GM12864 (cell line): ENCODE measurements at regions not wholly inside any gene's neighbourhood (a gene's known extent, or its start where the extent isn't known, plus 50 kb on each side); places are given as distances from the start of the nearest gene placed in this dataset.
"Not testable (repeated sequence)": the region's sequence is repeated elsewhere in the genome, so short reads cannot be mapped to it uniquely, and the experiment has no call there.

ENCODE experiments used
- DNase-seq: peaks from one replicate; pipeline ENCODE4 v3.0.0-alpha.2; 2011; ENCODE audit warnings: low read depth
- H3K4me3 ChIP-seq: 2 replicates; pipeline ENCODE4 v1.5.1; 2011; ENCODE audit warnings: mild to moderate bottlenecking, low read depth, low read length, control low read depth
- TF ChIP-seq, protein P1 (sequence below): IDR thresholded peaks from 2 replicates; pipeline ENCODE4 v1.5.1; 2011; ENCODE audit warnings: low read depth, mild to moderate bottlenecking, moderate library complexity, low read length, control low read depth, inconsistent platforms; ENCODE audit errors: missing control alignments

DNA sequence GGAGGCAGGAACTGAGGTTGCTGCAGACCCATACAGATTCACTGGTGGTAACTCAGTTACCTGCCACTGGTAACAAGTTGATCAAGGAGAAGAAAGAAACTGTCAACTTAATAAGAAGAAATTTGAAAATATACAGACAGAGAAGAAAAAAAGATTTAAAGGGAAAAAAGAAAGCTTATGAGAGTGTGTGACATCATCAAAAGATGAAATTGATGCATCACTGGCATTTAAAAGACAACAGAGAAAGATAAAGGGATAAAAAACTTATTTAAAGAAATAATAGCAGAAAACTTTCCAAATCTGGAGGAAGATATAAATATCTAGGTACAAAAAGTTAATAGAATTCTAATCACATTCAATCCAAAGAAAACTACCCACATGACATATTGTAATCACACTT lies 1003.2 kb downstream of the TDRD15 start:
- no peak overlapping the region for H3K4me3 ChIP-seq
- TF ChIP-seq, protein P1, sequence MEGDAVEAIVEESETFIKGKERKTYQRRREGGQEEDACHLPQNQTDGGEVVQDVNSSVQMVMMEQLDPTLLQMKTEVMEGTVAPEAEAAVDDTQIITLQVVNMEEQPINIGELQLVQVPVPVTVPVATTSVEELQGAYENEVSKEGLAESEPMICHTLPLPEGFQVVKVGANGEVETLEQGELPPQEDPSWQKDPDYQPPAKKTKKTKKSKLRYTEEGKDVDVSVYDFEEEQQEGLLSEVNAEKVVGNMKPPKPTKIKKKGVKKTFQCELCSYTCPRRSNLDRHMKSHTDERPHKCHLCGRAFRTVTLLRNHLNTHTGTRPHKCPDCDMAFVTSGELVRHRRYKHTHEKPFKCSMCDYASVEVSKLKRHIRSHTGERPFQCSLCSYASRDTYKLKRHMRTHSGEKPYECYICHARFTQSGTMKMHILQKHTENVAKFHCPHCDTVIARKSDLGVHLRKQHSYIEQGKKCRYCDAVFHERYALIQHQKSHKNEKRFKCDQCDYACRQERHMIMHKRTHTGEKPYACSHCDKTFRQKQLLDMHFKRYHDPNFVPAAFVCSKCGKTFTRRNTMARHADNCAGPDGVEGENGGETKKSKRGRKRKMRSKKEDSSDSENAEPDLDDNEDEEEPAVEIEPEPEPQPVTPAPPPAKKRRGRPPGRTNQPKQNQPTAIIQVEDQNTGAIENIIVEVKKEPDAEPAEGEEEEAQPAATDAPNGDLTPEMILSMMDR = no peak
- DNase-seq = no peak

DNA sequence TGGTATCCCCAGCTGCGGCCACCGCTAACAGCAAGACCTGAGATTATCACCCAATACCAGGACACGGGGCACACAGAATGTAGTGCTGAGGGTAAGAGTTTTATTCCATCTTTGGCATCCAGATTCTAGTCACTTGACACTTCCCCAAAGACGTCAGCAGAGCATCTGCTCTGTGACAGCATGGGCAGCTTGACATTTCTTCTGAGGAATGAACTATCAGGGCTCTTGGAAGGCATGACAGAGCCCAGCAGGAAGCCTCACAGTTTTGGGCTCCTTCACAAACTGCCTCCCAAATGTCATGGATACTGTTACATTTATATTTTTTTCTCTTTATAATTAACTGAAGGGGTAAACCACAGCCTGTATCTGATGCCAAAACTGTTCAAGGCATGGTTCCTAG lies 1010.7 kb downstream of the TDRD15 start:
- TF ChIP-seq, protein P1 = no peak
- no peak for DNase-seq
- no peak overlapping the region for H3K4me3 ChIP-seq

DNA sequence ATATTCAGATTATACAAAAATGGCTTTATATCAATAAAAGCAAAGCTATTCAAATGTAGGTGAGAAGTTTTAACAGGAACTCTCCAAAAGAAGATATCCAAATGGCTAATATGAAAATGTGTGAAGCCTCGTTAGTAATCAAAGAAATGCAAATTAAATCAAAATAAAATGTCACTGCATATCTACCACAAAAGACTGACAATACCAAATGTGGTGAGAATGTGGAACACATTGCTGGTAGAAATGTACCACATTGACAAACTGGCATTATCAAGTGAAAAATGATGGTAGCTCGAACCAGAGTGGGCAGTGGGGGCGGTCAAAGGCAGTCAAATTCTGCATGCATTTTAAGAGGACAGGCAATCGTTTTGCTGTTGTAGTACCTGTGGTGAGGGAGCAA lies 1012.7 kb downstream of the TDRD15 start:
- TF ChIP-seq, protein P1 = no peak
- H3K4me3 ChIP-seq = no peak overlapping the region
- no peak for DNase-seq

DNA sequence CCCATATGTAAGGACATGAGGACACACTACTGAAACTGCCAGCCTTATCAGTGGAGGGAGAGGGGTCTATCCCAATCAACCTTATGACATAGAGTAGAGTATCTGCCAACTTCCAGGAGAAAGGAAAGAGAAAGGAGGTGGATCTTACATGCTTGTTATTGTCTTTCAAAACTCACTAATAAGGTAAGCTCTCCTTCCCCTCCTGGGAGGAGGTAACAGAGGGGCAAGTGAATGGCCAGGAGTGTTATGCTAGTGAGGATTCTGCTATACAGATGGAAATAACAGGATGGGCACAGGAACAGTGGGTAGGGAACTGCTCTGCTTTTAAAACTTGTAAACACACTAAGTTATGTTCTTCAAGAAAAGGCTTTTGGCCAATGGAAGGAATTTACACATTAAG lies 1020.1 kb downstream of the TDRD15 start:
- no peak overlapping the region for H3K4me3 ChIP-seq
- TF ChIP-seq, protein P1 = no peak
- DNase-seq = no peak

DNA sequence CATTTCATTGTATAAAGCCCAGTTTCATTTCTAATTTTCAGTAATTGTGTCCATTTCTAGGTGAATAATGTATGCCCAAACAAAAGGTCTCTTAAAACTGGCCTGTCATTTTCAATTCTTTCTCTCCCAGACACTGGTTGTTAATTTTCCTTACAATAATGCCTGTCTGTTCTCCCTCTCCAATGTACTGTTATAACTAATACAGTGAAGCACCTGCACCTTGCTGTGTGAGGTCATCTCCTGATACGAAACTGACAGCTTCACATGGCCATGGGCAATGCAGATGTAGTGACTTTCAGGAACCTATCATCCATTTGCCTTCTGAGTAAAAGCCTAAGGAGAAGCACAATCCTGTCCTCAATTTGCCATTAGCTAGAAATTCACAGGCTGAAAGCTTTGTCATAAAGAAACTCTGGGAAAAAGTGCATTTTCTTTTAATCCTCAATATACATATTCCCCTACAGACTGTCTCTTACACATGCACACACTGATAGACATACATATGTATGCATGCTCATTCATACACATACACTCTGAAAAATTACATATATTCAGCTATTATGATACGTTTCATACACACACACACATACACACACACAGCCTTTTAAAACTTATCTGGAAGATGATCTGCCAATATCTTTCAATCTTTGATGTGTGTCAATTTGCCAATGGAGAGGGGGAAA lies 1030.3 kb downstream of the TDRD15 start:
- DNase-seq = no peak
- H3K4me3 ChIP-seq = no peak overlapping the region
- TF ChIP-seq, protein P1 = no peak

DNA sequence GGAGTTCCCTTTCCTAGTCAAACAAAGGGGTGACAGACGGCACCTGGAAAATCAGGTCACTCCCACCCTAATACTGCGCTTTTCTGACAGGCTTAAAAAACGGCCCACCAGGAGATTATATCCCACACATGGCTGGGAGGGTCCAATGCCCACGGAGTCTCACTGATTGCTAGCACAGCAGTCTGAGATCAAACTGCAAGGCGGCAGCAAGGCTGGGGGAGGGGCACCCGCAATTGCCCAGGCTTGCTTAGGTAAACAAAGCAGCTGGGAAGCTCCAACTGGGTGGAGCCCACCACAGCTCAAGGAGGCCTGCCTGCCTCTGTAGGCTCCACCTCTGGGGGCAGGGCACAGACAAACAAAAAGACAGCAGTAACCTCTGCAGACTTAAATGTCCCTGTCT lies 1032.9 kb downstream of the TDRD15 start:
- not testable (repeated sequence) for DNase-seq, H3K4me3 ChIP-seq

DNA sequence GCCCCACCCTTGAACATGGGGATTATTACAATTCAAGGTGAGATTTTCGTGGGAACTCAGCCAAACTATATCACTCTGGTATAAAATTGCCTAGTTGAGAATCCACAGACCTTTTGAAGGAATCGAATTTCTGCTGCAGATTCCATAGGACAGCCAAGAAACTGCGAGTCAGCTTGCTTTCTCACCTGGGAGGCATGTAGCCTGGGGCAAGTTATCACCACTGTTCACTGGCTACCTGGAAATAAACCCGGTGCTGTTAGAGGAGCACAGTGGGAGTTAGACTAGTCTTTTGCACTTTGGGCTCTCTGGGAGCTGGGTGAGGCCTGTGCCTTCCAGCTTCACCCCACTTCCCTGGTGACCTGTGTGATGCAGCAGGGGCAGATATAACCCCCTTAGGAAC lies 1043.5 kb downstream of the TDRD15 start:
- TF ChIP-seq, protein P1 = no peak
- DNase-seq = no peak
- H3K4me3 ChIP-seq = no peak overlapping the region
